ENCODE measurements at regions not wholly inside any gene's neighbourhood (a gene's known extent, or its start where the extent isn't known, plus 50 kb on each side); places are given as distances from the start of the nearest gene placed in this dataset.
A peak's percentile ranks its signal among the peaks of the same experiment; 100 is the strongest.

DNA sequence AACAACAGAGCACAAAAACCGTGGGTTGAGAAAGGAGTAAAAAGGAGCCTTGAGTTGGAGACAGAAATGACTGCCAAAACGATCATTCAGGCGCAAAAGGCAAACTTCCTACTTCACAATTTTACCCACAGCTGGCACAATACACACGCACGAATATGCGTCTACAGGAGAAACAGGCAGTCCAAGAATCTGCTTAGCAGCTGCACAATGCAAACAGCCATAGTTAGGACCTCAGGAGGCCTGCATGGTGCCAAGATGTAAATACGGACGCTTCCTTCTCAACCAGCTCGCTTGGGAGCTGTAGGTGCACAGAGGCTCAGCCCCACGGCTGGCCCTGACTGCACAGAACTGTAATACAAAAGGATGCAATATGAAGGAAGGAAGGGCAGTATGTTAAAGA lies 250.1 kb upstream of the CAND1 start:
- no peak overlapping the region for H2BK5ac ChIP-seq (ENCODE audit: low read length)
- no peaks in the 10 kb centered on the region for H3K27me3 ChIP-seq (ENCODE audit: control insufficient read depth in 3 of 3, insufficient read depth in 3 of 3, low read depth in 1 of 3, low read length in 3 of 3)
- H2BK12ac ChIP-seq (ENCODE audit: low read length) = no peak overlapping the region
- no peaks in the 10 kb centered on the region for H3K9me3 ChIP-seq (replicated peaks in 1 of 2; ENCODE audit: control insufficient read depth in 2 of 2, insufficient read depth in 1 of 2, low read depth in 1 of 2, low read length in 2 of 2)
- no peak overlapping the region for H4K8ac ChIP-seq (ENCODE audit: low read depth, low read length)
- H3K36me3 ChIP-seq (replicated peaks in 1 of 2; ENCODE audit: control insufficient read depth in 2 of 2, insufficient read depth in 2 of 2, low read length in 2 of 2) = no peaks in the 10 kb centered on the region
- no peak for DNase-seq (ENCODE audit: low spot score)
- peaks cover 8 to 12% of the 10 kb centered on the region in 2 donors for H3K4me1 ChIP-seq (ENCODE audit: control insufficient read depth in 2 of 2, insufficient read depth in 1 of 2, low read depth in 1 of 2, low read length in 2 of 2)
- no peak overlapping the region for H3K9ac ChIP-seq (ENCODE audit: low read depth, low read length, poor library complexity)
- H3K4me3 ChIP-seq (ENCODE audit: low read length in 2 of 2) = no peak overlapping the region
- peak overlapping the region; percentile 74 for H2AFZ ChIP-seq (ENCODE audit: low read length)
- H3K27ac ChIP-seq (replicated peaks; ENCODE audit: low read length) = no peak overlapping the region
- no peak overlapping the region for H3K18ac ChIP-seq (ENCODE audit: low read length)
- H3K79me1 ChIP-seq (ENCODE audit: low read depth, low read length) = no peaks in the 10 kb centered on the region
- no peak overlapping the region for H4K91ac ChIP-seq (ENCODE audit: low read depth, low read length, poor library complexity)
- no CpG with 5 or more reads among the region's 10 CpGs for WGBS, 2 donors (ENCODE audit: extremely low coverage in 2 of 2, insufficient read length in 2 of 2, insufficient replicate concordance in 1 of 2)
- no peak overlapping the region for H3K14ac ChIP-seq (ENCODE audit: low read length)
- H3K23ac ChIP-seq (ENCODE audit: low read depth, low read length, poor library complexity) = no peak overlapping the region
- no peak overlapping the region for H2AK5ac ChIP-seq (ENCODE audit: low read depth, low read length)
- no peak overlapping the region for H3K4me2 ChIP-seq (ENCODE audit: insufficient read depth, low read length, poor library complexity, severe bottlenecking)
- H3K4ac ChIP-seq (ENCODE audit: low read length) = no peak overlapping the region
- no peak overlapping the region for H2BK15ac ChIP-seq (ENCODE audit: low read length)
- H2BK120ac ChIP-seq (ENCODE audit: low read depth, low read length) = no peak overlapping the region

DNA sequence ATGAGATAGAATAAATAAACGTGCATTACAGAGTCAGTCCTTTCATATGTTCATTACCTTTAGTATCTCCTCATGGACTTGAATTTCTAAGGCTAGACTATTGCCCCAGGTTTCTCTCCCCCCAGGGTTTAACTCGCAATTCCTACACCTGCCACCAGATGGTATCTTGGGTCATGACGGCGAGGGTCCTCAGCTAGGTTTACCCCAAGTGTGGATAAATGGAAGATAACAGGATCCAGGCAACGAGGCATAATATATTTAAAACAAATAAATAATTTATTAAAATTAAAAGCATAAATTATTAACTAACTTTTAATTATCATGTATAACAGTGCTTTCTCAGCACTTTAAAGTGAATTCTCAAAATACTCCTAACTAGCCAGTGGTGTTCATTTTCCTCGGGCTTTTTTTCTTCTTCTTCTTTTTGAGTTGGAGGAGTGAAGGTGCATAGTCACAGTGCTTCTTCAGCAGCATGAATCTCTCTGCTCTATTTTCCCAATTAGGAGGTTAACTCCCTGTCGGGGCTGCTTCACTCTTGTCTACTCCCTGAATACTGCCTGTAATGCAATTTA lies 243.5 kb upstream of the CAND1 start:
- WGBS, 2 donors (ENCODE audit: extremely low coverage in 2 of 2, insufficient read length in 2 of 2, insufficient replicate concordance in 1 of 2) = no CpG with 5 or more reads among the region's 7 CpGs
- Histone ChIP-seq H3K4me2 (ENCODE audit: insufficient read depth, low read length, poor library complexity, severe bottlenecking) (no peak overlapping the region), H3K4me3 (ENCODE audit: low read length in 2 of 2) (no peak overlapping the region), H2BK120ac (ENCODE audit: low read depth, low read length) (no peak overlapping the region), H2BK12ac (ENCODE audit: low read length) (no peak overlapping the region), H2BK15ac (ENCODE audit: low read length) (no peak overlapping the region), H3K14ac (ENCODE audit: low read length) (no peak overlapping the region), H3K23ac (ENCODE audit: low read depth, low read length, poor library complexity) (no peak overlapping the region), H3K4ac (ENCODE audit: low read length) (no peak overlapping the region), H2AK5ac (ENCODE audit: low read depth, low read length) (no peak overlapping the region), H3K4me1 (ENCODE audit: control insufficient read depth in 2 of 2, insufficient read depth in 1 of 2, low read depth in 1 of 2, low read length in 2 of 2) (peaks cover 0 to 4% of the 10 kb centered on the region in 2 donors), H2AFZ (ENCODE audit: low read length) (no peak overlapping the region), H3K9ac (ENCODE audit: low read depth, low read length, poor library complexity) (no peak overlapping the region), H3K27me3 (ENCODE audit: control insufficient read depth in 3 of 3, insufficient read depth in 3 of 3, low read depth in 1 of 3, low read length in 3 of 3) (no peaks in the 10 kb centered on the region), H3K18ac (ENCODE audit: low read length) (no peak overlapping the region), H3K36me3 (replicated peaks in 1 of 2; ENCODE audit: control insufficient read depth in 2 of 2, insufficient read depth in 2 of 2, low read length in 2 of 2) (no peaks in the 10 kb centered on the region), H3K27ac (replicated peaks; ENCODE audit: low read length) (no peak overlapping the region), H4K8ac (ENCODE audit: low read depth, low read length) (no peak overlapping the region), H3K79me1 (ENCODE audit: low read depth, low read length) (no peaks in the 10 kb centered on the region), H3K9me3 (replicated peaks in 1 of 2; ENCODE audit: control insufficient read depth in 2 of 2, insufficient read depth in 1 of 2, low read depth in 1 of 2, low read length in 2 of 2) (no peaks in the 10 kb centered on the region), H2BK5ac (ENCODE audit: low read length) (no peak overlapping the region), H4K91ac (ENCODE audit: low read depth, low read length, poor library complexity) (no peak overlapping the region)
- DNase-seq (ENCODE audit: low spot score) = peak; percentile 54

DNA sequence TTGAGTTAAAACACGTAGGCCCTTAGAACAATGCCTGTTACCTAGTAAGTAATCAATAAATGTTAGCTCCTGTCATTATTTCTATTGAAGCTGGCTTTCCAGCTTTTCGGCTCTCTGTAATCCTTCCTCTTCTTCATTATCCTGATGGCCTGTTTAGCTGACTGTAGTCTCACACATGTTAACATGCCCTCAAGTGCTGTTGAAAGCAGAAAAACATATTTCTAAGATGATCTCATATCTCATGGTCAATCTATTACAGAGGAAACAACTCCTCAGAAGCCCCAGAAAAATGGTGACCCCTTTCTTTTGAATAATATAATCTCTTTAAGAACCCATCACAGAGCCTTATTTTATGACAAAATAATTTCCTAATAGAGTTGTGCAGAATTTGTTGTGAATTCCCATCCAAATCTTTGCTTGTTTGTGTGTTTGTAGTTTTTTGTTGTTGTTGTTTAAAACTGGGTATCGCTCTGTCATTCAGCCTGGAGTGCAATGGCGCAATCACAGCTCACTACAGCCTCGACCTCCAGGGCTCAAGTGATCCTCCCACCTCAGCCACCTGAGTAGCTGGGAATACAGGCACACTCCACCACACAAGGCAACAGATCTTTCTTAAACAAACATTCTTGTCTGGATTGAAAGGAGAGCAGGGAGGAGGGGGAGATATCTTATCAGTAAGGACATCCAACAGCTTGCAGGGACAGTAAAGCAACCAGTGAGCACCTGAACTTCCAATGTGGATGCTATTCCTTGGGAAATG lies 242.5 kb upstream of the CAND1 start:
- Histone ChIP-seq H2AK5ac (ENCODE audit: low read depth, low read length) (no peak overlapping the region), H2AFZ (ENCODE audit: low read length) (no peak overlapping the region), H2BK15ac (ENCODE audit: low read length) (no peak overlapping the region), H3K4me3 (ENCODE audit: low read length in 2 of 2) (no peak overlapping the region), H2BK12ac (ENCODE audit: low read length) (no peak overlapping the region), H3K4ac (ENCODE audit: low read length) (no peak overlapping the region), H3K9me3 (replicated peaks in 1 of 2; ENCODE audit: control insufficient read depth in 2 of 2, insufficient read depth in 1 of 2, low read depth in 1 of 2, low read length in 2 of 2) (no peaks in the 10 kb centered on the region), H3K18ac (ENCODE audit: low read length) (no peak overlapping the region), H3K36me3 (replicated peaks in 1 of 2; ENCODE audit: control insufficient read depth in 2 of 2, insufficient read depth in 2 of 2, low read length in 2 of 2) (no peaks in the 10 kb centered on the region), H3K27me3 (ENCODE audit: control insufficient read depth in 3 of 3, insufficient read depth in 3 of 3, low read depth in 1 of 3, low read length in 3 of 3) (no peaks in the 10 kb centered on the region), H3K9ac (ENCODE audit: low read depth, low read length, poor library complexity) (no peak overlapping the region), H3K4me2 (ENCODE audit: insufficient read depth, low read length, poor library complexity, severe bottlenecking) (no peak overlapping the region), H2BK120ac (ENCODE audit: low read depth, low read length) (no peak overlapping the region), H3K23ac (ENCODE audit: low read depth, low read length, poor library complexity) (no peak overlapping the region), H3K79me1 (ENCODE audit: low read depth, low read length) (no peaks in the 10 kb centered on the region), H2BK5ac (ENCODE audit: low read length) (no peak overlapping the region), H4K8ac (ENCODE audit: low read depth, low read length) (no peak overlapping the region), H3K27ac (replicated peaks; ENCODE audit: low read length) (no peak overlapping the region), H3K14ac (ENCODE audit: low read length) (no peak overlapping the region), H4K91ac (ENCODE audit: low read depth, low read length, poor library complexity) (no peak overlapping the region), H3K4me1 (ENCODE audit: control insufficient read depth in 2 of 2, insufficient read depth in 1 of 2, low read depth in 1 of 2, low read length in 2 of 2) (peaks cover 0 to 4% of the 10 kb centered on the region in 2 donors)
- DNase-seq (ENCODE audit: low spot score) = no peak
- WGBS, 2 donors (ENCODE audit: extremely low coverage in 2 of 2, insufficient read length in 2 of 2, insufficient replicate concordance in 1 of 2) = no CpG with 5 or more reads among the region's 5 CpGs

DNA sequence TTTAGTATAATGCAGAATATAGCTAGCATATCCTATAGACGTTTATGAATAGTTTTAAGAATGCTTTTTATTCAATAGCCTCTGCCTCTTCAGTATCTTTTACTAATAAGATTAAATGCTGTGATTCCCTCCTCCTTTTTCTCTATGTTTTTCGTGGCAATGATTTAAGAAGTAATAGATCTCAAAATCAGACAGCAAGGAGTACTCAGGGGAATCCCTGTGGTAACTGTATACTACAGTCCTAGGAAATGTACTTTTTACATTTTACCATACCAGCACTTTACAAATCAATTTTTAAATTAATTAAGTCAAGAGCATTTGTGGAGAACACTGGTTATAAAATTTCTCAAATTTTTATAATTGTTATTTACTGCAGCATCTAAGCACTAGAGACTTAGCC lies 240.6 kb upstream of the CAND1 start:
- Histone ChIP-seq H2BK12ac (ENCODE audit: low read length) (no peak overlapping the region), H3K4ac (ENCODE audit: low read length) (no peak overlapping the region), H3K79me1 (ENCODE audit: low read depth, low read length) (no peaks in the 10 kb centered on the region), H3K9ac (ENCODE audit: low read depth, low read length, poor library complexity) (no peak overlapping the region), H3K27ac (replicated peaks; ENCODE audit: low read length) (no peak overlapping the region), H3K9me3 (replicated peaks in 1 of 2; ENCODE audit: control insufficient read depth in 2 of 2, insufficient read depth in 1 of 2, low read depth in 1 of 2, low read length in 2 of 2) (peaks cover 0 to 4% of the 10 kb centered on the region in 2 donors), H3K23ac (ENCODE audit: low read depth, low read length, poor library complexity) (no peak overlapping the region), H4K91ac (ENCODE audit: low read depth, low read length, poor library complexity) (no peak overlapping the region), H3K14ac (ENCODE audit: low read length) (no peak overlapping the region), H2BK5ac (ENCODE audit: low read length) (no peak overlapping the region), H3K18ac (ENCODE audit: low read length) (no peak overlapping the region), H3K36me3 (replicated peaks in 1 of 2; ENCODE audit: control insufficient read depth in 2 of 2, insufficient read depth in 2 of 2, low read length in 2 of 2) (no peaks in the 10 kb centered on the region), H2BK15ac (ENCODE audit: low read length) (no peak overlapping the region), H4K8ac (ENCODE audit: low read depth, low read length) (no peak overlapping the region), H2AFZ (ENCODE audit: low read length) (no peak overlapping the region), H3K4me1 (ENCODE audit: control insufficient read depth in 2 of 2, insufficient read depth in 1 of 2, low read depth in 1 of 2, low read length in 2 of 2) (peaks cover 0 to 4% of the 10 kb centered on the region in 2 donors), H2BK120ac (ENCODE audit: low read depth, low read length) (no peak overlapping the region), H3K4me2 (ENCODE audit: insufficient read depth, low read length, poor library complexity, severe bottlenecking) (no peak overlapping the region), H3K27me3 (ENCODE audit: control insufficient read depth in 3 of 3, insufficient read depth in 3 of 3, low read depth in 1 of 3, low read length in 3 of 3) (no peaks in the 10 kb centered on the region), H3K4me3 (ENCODE audit: low read length in 2 of 2) (no peak overlapping the region), H2AK5ac (ENCODE audit: low read depth, low read length) (no peak overlapping the region)
- WGBS, 2 donors (ENCODE audit: extremely low coverage in 2 of 2, insufficient read length in 2 of 2, insufficient replicate concordance in 1 of 2) = no CpG with 5 or more reads among the region's 2 CpGs
- no peak for DNase-seq (ENCODE audit: low spot score)

All from neuronal stem cell (in vitro differentiated cells).